HG03196 (cell line): ENCODE measurements at regions not wholly inside any gene's neighbourhood (a gene's known extent, or its start where the extent isn't known, plus 50 kb on each side); places are given as distances from the start of the nearest gene placed in this dataset.

ENCODE experiments used
- ATAC-seq: cut with Tn5 transposase; IDR thresholded peaks from one replicate; pipeline ENCODE4 v1.9.1; 2021; ENCODE audit not compliant: unreplicated experiment

DNA sequence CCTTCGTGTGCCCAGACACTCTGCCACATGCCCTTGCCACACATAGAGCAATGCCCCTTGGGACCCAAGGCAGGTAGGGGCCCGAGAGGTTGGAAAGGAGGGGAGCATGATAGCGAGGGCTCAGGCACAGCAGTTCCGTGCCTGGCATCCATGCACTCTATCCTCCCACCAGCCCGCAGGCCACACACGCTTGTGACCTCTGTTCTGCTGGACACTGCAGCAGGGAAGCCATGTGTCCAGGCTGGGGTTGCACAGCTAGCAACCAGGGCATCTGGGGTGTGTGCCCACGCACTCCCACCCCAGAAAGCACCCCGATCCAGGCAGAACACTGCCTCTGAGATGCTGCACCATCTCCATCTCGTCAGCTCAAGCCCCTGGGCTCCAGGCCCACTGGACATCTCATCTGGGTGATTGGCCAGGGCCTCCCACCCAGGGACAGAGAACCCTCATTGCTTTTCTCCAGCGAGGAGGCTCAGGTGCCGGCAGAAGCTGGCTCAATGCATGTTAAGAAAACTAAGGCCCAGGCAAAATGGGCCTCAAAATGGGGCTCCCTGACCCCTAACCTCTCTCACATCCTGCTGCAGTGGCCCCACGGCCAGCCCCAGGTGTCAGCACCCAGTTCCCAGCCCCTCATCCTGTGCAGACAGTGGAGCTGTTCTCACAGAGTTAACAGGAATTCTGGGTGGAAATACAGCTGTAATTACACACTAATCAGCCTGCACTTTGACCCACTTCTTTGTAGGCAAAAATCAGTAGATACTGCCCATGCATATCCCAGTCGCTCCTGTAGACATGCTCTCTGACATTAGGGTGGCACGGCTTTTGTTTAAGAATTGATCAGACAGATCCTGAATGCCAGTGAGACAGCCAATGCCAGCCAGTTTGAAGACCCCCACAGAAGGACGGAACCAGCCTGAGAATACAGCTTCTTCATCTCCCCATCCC, 173.9 kb upstream of the B3GAT1 start:
- no peak for ATAC-seq

DNA sequence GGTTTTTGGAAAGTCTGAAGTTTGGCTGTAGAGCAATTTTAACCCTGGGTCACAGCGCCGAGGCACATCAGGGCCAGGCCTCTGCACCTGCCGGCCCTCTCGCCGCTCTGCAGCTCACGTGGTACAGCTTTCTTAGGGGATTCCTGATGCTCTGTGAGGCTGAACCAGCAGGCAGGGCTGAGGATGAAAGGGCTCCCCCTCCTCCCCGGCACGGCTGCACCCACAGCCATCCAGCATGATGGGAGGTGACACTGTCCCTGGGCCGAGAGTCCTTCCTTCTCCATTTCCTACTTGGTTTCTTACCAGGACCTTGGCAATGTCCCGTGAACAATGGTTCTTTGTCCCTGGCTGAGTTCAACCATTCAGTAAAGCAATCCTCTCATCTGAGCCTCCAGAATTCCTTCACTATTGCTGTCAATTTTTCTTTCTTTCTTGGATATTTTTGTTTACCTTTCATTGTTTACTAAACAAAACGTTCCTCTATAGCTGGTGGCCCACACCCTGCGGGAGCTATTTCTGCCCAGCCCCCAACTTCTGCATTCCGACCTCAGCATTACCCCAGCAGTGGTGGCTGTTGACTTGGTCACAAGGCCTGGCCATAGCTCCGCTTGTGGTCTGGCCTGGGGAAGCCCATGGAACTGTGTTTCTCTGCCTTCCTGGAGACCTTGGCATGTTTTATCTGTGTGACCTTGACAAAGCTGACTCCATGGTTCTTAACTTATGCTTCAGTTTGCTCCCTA, 172.8 kb upstream of the B3GAT1 start:
- ATAC-seq = no peak

DNA sequence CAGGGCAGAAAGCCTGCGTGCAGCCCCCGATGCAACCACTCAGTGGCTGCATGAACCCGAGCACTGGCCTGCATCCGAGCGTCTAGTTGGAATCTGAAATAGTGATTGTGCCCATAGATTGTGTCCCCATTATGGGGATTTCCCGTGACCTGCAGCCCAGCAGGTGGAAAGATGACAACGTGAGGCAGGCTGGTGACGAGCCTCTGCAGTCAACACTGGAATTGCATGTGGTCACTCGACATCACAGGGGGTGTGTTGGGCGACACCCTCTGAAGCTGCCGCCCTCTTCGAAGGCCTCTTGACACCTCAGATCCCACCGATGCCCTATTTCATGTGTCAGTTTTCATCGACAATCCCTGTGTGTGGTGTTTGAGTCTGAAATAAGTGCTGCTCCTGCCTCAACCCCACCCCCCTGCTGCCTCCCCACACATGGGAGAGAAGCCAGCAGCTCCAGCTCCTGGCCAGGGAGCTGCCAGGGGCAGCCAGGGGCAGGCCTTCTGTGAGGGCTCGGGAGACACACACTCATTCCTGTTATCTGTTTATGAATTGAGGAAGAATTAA, 172.0 kb upstream of the B3GAT1 start:
- no peak for ATAC-seq

DNA sequence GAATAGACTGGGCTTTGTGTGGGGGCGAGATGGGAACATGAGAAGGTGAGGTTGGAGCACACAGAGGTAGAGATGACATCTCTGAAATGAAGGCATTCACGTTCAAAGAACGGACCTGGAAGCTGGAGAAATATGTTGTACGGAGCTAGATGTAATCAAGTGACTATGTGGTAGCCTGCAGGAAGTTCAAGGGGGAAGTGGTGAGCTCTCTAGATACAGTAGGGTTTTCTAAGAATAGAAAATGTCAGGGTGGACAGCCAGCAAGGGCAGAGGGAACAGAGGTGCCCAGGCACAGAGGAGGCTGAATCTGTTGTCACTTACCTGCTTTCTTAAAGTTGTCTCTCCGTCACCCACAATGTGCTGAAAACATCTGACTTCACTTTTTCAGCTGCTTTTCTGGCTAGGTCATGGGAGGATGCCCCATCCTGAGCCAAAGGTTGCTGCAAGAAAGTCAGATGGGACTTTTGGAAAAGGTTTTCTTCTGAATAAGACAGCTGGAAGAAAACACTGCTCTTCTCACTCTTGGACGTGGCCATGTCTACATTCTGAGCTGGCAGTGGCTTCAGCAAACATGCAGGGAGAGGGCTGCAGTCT, 171.5 kb upstream of the B3GAT1 start:
- ATAC-seq = no peak

DNA sequence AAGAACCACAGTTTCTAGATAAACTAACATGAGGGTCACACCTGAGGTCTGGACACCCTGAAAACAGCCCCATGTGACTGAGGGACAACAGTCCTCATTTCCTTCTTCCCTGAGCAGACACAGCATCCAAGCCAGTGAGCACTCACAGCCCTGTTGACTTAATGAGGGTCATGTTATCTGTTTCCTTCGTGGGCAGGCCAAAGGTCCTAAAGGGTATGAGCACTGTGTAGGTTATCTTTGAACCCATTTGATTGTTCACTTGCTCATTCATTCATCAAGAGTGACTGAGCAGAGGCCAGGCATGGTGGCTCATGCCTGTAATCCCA, 170.7 kb upstream of the B3GAT1 start:
- ATAC-seq = no peak

DNA sequence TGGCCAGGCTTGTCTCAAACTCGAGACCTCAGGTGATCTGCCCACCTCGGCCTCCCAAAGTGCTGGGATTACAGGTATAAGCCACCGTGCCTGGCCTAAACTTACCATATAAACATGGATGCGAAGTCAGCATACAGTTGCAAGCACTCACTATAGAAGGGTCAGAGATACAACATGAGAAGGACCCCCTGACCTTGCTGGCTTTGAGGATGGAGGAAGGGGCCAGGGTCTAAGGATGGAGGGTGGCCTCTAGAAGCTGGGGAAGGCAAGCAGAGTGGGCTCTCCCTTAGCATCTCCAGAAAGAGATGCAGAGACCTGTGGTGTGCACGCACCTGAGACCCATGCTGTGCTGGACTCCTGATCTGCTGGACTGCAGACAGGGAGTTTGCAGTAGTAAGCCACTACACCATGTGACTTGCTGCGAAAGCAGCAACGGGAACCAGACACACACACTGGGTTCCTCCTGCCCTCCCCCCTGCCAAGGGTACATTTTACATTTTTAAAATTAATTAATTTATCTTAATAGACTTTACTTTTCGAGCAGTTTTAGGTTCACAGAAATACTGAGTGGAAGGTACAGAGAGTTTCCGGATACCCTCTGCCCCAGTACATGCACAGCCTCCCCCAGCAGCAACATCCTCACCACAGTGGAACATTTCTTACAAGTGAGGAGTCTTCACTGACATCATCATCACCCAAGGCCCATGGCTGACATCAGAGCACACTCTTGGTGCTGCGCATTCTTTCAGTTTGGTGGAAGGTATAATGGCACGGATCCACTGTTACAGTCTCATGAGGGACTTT, 170.1 kb upstream of the B3GAT1 start:
- ATAC-seq = no peak

DNA sequence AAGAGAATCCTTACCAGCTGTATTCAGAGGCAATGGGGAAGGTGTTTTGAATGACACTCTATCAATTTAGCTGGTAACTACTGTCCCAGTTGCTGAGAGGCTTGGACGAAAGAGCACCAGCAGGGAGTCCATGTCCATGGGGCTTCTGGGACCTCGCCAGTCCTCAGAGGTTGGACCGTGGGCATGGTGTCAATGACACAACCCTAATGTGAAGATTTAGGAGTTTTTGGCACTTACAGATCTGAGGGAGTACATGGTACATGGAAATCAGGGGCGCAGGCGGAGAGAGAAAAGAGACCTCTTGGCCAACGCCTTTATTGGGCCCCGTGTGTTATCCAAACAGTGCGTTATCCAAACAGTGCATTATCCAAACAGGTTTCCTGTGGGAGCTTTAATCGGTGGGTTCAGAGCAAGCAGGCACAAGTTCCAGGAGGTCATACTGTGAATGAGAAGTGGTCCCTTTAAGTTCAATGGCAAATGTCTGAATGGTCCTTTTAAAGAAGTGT, 169.1 kb upstream of the B3GAT1 start:
- ATAC-seq = no peak

DNA sequence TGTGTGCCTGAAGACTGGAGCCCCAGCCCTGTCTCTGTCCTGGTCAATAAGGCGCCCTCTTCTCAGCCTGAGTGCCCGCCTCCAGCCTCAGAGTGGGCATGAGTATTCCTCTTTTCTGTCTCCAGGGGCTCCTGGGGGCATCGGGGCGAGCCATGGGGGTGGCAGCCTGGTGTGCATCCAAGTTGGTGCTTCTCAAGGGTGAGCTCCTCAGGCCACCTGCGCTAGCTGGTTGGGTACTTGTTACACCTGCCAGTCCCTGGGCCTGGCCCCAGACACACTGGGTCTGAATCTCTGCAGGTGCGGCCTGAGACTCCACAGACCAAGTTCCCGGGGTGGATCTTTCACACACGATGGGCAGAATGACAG, 168.6 kb upstream of the B3GAT1 start:
- no peak for ATAC-seq

DNA sequence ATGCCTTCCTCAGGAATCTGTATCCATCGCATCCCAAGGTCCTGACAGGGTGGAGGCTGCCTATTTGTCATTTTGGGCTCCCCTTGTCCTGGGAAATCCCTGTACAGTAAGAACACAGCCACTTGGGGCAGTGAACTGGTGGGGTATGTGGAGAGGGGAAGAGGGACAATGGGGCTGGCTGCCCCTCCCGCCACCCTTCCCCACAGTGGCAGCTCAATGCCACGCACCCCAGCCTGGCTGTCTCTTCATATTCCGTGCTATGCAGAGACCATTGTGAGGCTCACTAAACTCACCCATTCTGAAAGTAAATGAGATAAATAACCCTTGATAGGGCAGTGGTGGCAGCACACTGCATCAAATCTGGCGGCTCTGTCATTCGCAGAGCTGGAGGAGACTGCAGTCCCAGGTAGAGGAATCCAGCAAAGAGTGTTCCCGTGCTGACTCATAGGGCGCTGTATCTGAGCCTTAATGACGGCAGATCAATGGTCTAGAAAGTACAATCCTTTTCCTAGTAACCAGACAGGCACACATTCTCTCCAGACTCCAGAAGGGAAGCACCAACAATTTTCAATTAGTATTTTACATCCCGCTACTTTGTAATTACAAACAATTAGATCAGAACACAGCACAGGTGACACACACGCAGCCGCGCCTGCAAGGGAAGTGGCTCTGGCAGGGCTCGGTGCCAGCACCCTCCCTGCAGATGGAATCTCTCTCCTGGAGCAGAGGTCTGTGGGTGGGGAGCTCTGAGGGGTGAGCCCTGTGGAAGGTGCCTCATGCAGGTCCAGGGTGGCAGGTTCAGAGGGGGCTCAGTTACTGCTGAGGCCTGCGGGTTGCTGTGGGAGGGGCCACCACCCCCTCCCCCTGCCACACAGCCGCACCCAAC, 167.9 kb upstream of the B3GAT1 start:
- ATAC-seq = no peak

DNA sequence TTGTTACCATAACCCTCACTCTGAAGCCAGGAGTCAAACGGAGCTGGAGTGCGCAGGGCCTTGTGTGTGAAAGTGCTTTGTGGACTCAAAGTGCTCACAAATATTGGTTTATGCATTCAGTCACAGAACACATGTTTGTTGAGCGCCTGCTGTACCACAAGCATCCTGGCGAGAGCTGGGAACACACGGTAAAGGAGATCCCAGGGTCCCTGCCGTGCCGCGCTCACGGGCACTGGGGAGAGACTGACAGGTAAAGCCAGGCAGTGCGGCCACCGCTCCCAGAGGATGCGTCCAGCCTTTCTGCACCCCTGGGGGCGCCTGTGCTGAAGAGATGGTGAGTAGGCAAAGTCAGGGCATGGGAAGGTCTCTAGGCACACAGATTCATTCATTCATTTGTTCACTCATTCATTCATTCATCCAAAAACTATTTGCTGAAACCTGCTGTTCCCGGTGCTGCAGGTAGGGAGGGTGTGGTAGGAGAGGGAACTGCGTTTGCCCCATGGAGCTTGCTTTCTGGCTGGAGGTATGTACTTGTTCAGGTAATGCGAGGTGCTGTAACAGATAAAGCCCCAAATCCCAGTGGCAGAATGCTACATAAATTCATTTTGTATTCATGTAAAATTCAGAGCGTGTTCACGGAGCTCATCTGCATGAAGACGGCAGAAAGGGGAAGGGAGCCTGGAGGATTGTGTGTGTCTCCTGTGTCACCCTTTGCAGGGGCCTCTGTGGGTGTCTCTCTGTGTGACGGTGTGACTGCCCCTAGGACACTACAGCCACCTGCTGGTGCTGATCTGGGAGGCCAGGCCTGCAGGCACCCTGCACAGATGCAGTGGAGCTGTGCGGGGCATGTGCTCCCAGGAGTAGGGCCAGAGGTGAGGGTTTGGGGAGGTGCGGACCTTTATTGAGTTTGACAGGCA, 167.0 kb upstream of the B3GAT1 start:
- no peak for ATAC-seq

DNA sequence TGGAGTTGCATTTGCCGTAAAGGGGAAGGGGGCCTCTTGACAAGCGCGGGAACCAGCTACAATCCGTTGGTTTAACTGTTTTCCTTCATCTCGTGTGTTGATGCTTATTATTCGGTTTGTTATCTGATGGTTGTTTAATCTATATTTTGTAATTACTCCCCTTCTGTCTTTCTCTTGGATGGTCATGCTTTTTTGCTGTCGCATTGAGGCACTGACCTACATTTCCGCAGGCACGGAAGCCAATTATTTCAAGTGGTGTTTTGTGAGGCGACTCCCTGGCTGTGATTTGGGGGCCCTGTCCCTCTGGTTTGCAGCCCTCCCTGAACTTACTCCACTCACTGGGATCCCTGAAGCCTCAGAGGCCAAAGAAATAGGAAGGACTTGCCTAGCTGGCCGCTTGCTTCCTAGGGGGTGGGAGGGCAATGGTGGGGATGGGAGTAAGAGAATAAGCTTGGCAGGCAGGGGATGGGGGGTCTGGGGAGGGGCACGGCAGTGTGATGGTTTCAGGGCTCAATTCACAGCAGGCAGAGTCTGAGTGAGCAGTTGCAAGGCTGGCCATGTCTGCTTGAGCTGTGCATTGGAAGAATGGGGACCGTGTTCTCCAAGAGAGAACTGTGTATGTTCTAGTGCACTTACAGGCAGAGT, 165.8 kb upstream of the B3GAT1 start:
- ATAC-seq = no peak

DNA sequence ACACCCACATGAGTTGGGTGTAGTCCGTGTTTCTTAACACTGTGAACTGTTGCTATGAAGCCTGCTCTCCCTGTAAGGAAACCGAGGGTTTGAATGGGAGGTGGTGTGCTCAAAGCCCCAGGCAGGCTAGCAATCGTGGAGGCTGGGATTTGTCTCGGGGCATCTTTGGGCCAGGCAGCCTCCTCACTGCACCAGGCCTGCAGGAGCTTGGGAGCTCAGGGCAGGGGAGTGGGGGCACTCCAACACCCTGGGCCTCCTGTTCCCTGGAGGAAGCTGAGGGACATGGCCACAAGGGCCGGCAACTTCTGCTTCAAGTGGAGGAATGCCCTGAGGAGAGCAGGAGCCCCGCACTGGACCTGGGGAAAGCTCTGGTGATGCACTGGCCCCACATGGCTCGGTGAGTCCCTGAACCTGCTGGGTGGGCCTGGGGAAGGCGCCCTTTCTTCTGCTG, 164.7 kb upstream of the B3GAT1 start:
- no peak for ATAC-seq

DNA sequence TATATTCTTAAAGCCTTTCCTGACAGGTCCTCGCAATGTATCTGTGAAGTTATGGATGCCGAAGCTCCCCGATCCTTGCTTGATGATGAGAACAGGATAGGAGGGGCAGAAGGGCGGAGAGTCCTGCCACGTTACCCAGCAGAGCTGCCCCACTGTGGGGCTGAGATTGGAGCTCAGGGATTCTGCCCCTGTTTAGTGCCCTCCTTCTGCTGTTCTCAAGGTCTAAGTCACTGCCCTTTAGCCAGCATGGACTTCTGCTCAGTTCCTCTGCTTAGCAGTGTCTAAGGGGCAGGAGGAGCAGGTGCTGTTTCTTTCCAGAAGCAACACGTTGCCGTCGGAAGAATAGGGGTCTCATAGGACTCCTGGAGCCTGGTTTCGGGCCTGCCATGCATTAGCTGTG, 164.2 kb upstream of the B3GAT1 start:
- no peak for ATAC-seq

DNA sequence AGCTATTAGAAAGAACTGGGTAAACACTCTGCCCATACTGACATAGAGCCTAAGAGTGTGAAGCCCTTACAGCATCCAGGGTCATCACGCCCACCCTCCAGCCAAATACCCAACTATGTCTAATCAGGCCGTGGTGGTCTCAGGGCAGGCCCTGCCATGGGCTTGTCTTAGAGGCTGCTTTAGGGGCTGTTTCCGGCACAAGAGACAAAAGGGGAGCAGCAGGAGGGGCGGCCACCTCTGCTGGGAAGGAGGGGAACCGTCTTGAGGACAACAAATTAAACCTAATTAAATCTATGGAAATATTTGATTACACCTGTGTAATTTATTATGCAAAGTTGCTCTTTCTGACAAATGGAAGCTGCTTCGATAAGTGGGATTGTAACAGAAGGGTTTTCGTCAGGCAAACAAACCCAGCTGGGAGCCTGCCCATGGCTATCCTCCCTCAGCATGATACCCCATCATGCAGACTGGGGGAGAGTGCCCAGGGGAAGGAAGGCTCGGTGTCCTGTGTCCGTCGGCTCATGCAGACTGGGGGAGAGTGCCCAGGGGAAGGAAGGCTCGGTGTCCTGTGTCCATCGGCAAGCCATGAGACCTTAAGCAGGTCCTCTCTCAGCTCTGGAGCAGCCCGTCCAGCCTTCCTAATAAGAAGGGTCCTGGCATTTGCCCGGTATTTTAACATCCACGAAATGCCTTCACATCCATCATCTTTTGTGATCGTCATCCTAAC, 163.6 kb upstream of the B3GAT1 start:
- ATAC-seq = no peak

DNA sequence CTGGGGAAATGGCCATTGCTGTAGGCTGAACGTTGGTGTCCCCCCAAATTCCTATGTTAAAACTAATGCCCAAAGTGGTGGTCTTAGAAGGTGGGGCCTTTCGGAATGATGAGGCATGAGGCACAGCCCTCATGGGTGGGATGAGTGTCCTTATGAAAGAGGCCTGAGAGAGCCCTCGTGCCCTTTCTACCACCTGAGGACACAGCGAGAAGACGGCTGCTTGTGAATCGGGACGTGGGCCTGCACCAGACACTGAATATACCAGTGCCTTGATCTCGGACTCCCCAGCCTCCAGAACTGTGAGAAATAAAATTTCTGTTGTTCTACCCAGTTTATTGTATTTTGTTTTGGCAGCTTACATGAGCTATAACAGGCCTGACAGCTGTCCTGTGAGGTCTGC, 162.9 kb upstream of the B3GAT1 start:
- no peak for ATAC-seq

DNA sequence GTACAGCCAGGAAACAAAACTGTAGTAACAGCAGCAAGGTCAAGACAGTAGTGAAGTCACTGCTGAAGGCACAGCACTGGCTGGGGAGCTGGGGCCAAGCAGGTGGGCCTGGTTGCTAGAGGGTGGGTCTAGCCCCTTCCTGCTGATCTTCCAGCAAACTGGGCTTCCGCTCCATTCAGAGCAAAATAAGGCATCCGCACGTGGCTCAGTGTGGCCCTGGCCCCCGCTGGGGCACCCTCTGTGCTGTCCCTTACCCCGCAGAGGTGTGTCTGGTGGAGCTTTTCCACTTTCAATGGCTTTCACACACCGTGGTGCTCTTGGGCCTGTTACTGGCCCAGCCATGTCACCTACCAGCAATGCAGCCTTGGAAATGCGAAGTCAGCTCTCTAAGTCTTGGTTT, 162.4 kb upstream of the B3GAT1 start:
- no peak for ATAC-seq

DNA sequence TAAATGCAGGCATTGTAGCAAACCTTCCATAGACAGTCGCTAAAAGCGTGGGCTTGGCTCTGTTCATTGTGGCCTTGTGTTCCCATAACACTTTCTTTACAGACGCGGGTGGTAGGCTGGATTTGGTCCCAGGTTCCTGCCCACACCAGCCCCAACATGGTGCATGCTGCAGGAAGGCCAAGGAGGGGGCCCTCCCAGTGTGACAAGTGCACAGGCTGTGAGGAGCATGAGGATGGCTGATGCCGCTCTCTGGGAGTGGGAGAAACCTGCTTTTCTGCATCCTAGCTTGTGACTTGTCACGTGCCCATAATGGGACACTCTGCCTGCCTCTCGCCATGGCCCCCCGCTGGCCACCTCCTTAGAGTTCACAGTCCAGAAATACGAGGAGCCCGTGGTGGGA, 161.8 kb upstream of the B3GAT1 start:
- no peak for ATAC-seq
